GM18858 (cell line): ENCODE measurements at regions not wholly inside any gene's neighbourhood (a gene's known extent, or its start where the extent isn't known, plus 50 kb on each side); places are given as distances from the start of the nearest gene placed in this dataset.

Source experiments
- ATAC-seq: cut with Tn5 transposase; IDR thresholded peaks from one replicate; pipeline ENCODE4 v1.9.1; 2021; ENCODE audit not compliant: unreplicated experiment

GRCh38 chr2:11042841-11043240, 112.4 kb upstream of the SLC66A3 start:
- no peak for ATAC-seq

GRCh38 chr2:11043245-11043644, 112.0 kb upstream of the SLC66A3 start:
- no peak for ATAC-seq

GRCh38 chr2:11044201-11044600, 111.1 kb upstream of the SLC66A3 start:
- no peak for ATAC-seq

GRCh38 chr2:11045294-11045693, 110.0 kb upstream of the SLC66A3 start:
- no peak for ATAC-seq

GRCh38 chr2:11048335-11049008, 106.8 kb upstream of the SLC66A3 start:
- ATAC-seq = no peak

GRCh38 chr2:11050565-11050964, 104.7 kb upstream of the SLC66A3 start:
- no peak for ATAC-seq

GRCh38 chr2:11051280-11051679, 104.0 kb upstream of the SLC66A3 start:
- ATAC-seq = no peak

GRCh38 chr2:11053546-11053945, 101.7 kb upstream of the SLC66A3 start:
- ATAC-seq = no peak

- no peak for ATAC-seq
Observed at GRCh38 chr2:11054783-11055678, 100.2 kb upstream of the SLC66A3 start.

GRCh38 chr2:11055679-11056215, 99.5 kb upstream of the SLC66A3 start:
- ATAC-seq = no peak

- ATAC-seq = no peak
Observed at GRCh38 chr2:11056614-11057013, 98.7 kb upstream of the SLC66A3 start.

- no peak for ATAC-seq
Observed at GRCh38 chr2:11057031-11057430, 98.2 kb upstream of the SLC66A3 start.

- ATAC-seq = no peak
Observed at GRCh38 chr2:11058129-11058528, 97.1 kb upstream of the SLC66A3 start.

GRCh38 chr2:11060376-11061169, 94.7 kb upstream of the SLC66A3 start:
- ATAC-seq = no peak

- no peak for ATAC-seq
Observed at GRCh38 chr2:11065833-11066485, 89.3 kb upstream of the SLC66A3 start.

- no peak for ATAC-seq
Observed at GRCh38 chr2:11067221-11068078, 87.8 kb upstream of the SLC66A3 start.

GRCh38 chr2:11068079-11068741, 87.1 kb upstream of the SLC66A3 start:
- ATAC-seq = no peak

- ATAC-seq = no peak
Observed at GRCh38 chr2:11068856-11069526, 86.3 kb upstream of the SLC66A3 start.
